Cerebellar cortex (tissue), 1 donor: ENCODE measurements at regions not wholly inside any gene's neighbourhood (a gene's known extent, or its start where the extent isn't known, plus 50 kb on each side); places are given as distances from the start of the nearest gene placed in this dataset.
"Not testable (repeated sequence)": the region's sequence is repeated elsewhere in the genome, so short reads cannot be mapped to it uniquely, and the experiment has no call there.

Experiments used
- DNase-seq: peaks from one replicate; pipeline ENCODE4 v3.0.0-alpha.2; 2015; ENCODE audit warnings: low spot score

DNA sequence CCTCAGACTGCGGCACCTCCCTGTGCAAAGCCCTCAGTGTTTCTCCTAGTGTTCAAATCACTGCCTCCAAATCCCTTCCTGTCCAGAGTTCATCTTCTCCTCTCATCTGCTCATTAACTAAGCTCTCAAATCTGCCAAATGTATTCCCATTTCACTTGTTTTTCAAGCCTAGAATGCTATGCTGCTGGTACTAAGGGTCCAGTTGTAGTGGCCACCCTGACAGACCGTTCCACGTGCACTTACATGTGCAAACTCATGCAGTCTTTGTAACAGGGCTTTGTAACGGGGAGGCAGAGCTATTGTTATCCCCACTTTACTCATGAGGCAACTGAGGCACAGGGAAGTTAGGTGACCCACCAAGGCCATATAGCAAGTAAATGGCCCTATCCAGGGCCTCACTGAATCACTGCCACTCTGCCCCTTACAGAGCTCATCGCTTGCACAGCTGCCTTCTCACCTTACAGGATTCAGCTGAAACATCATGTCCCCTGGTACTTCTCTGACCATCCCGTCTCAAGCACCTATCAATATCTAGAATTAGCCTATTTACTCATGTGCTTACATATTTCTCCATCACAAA, 153.0 kb upstream of the PDE1C start:
- no peak for DNase-seq

- DNase-seq, result no peak
Observed at GRCh38 chr7:32222251-32222900, 152.2 kb upstream of the PDE1C start.

DNA sequence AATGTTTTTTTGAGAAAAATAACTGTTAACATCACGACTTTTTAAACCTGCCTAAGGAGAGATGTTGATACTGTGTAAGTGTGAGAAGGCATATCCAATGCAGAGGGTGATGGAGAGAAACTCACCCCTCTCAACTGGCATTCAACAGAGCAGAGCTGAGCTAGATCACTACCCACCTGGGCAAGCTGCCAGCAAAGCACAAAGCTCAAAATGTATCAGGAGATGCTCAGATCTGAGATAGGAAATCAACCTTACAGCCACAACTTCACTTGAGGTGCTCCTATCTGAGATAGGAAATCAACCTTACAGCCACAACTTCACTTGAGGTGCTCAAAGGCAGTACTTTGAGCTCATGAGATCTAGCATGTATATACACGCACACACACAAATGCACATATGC, 151.5 kb upstream of the PDE1C start:
- DNase-seq, result no peak

- no peak for DNase-seq
Observed at GRCh38 chr7:32221056-32221455, 150.8 kb upstream of the PDE1C start.

DNA sequence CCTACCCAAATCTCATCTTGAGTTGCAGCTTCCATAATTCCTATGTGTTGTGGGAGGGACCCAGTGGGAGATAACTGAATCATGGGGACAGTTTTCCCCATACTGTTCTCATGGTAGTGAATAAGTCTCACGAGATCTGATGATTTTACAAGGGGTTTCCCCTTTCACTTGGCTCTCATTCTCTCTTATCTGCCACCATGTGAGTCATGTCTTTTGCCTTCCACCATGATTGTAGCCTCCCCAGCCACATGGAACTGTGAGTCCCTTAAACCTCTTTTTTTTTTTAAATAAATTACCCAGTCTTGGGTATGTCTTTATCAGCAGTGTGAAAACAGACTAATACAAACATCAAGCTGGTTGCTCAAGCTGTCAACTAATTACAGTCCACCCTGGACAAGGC, 149.6 kb upstream of the PDE1C start:
- not testable (repeated sequence) for DNase-seq

DNA sequence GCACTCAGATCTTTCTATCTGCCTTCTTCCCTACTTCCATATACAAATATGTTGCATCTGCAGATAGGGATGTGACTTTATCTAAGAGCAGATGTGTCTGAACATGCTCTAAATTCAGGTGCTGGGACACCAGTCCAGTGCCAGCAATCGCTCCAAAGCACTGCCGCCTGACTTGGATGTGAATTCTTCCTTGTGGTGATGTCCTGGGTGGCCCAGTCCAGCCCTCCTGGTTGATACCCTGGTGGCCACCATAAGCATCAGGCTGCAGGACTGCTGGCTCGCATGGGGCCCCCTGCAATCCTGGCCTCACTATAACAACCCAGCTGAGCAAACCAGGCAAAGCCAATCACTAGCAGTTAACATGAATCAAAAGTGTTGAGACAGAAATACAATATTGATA, 149.2 kb upstream of the PDE1C start:
- DNase-seq, result no peak

- DNase-seq, result peak; percentile 2
Observed at GRCh38 chr7:32218741-32219288, 148.6 kb upstream of the PDE1C start.

- no peak for DNase-seq
Observed at GRCh38 chr7:32218154-32218467, 147.9 kb upstream of the PDE1C start.

GRCh38 chr7:32217341-32218153, 147.3 kb upstream of the PDE1C start:
- no peak for DNase-seq

GRCh38 chr7:32216759-32217158, 146.6 kb upstream of the PDE1C start:
- no peak for DNase-seq

DNA sequence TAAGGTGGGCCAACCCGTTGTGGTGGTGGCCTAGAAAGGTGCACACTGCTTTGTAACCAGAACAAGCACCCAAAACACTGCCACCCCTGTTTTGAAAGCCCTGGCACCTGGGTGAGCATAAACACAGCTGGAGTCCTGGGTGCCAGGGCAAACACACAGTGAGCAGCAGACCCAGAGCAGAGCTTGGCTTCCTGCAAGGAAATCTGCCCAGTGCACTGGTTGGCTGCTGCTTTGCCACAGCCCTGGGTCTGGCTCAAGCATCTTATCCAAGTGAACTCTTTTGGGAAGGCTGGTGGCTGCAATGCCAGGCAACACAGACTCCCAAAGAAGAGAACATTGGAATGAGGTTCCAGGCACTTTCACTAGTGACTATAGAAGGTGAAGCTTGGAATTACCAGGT, 145.5 kb upstream of the PDE1C start:
- DNase-seq, result no peak

DNA sequence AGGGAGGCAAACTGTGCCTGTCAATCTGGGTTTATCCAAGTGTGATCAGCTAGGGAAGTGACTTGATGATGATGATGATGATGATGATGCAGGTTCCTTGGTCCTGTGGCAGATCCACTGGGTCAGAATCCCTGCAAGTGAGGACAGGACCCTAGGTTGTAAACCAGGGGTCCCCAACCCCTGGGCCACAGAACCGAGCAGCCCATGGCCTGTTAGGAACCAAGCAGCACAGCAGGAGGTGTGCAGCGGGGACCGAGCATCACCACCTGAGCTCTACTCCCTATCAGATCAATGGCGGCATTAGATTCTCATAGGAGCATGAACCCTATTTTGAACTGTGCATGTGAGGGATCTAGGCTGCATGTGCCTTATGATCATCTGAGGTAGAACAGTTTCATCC, 144.7 kb upstream of the PDE1C start:
- no peak for DNase-seq

- DNase-seq, result no peak
Observed at GRCh38 chr7:32212321-32212720, 142.1 kb upstream of the PDE1C start.

DNA sequence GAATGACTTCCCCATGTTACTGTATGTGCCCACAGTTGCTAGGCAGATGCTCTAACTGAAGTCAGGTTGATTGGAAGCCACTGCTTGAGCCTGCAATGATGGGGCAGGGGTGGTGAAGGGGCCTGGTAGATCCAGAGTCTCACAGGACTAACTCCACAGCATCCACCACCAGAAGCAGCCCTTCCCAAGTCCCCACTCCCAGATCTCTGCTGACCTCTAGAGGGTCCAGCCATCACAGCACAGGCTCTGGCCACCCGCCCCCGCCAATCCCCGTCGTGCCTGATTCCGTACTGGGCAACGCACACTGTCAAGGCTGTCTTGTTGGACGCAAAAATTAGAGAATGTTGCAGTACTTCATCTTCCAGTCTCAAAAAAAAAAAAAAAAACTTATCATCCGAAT, 136.8 kb upstream of the PDE1C start:
- peak; percentile 16 for DNase-seq

DNA sequence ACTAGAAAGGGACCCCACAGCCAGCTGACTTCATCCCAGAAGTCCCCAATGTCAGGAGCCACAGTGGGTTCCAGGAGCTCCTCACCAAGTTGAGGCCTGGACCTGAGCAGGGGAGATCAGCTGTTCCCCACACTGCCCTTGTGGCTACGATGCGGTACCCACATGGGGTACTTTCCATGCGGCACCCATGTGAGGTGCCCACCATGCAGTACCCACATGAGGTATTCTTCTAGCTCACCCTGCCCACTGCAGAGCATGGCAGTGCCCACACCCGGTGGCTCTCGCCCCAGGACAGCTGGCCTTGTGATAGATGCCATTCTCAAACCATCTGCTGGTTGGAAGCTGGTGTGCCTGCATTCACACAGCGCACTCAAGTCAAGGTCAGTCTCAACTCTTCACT, 136.3 kb upstream of the PDE1C start:
- no peak for DNase-seq

DNA sequence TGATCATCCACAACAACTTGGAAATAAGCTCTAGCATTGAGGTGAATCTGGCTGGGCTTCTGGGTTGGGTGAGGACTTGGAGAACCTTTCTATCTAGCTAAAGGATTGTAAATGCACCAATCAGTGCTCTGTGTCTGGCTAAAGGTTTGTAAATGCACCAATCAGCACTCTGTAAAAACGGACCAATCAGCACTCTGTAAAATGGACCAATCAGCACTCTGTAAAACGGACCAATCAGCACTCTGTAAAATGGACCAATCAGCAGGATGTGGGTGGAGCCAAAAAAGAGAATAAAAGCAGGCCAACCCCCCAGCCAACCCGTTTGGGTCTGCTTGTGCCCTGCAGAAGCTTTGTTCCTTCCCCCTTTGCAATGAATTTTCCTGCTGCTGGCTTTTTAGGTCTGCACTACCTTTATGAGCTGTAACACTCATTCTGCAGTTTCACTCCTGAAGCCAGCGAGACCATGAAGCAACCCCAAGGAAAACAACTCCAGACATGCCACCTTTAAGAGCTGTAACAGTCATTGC, 135.2 kb upstream of the PDE1C start:
- not testable (repeated sequence) for DNase-seq

DNA sequence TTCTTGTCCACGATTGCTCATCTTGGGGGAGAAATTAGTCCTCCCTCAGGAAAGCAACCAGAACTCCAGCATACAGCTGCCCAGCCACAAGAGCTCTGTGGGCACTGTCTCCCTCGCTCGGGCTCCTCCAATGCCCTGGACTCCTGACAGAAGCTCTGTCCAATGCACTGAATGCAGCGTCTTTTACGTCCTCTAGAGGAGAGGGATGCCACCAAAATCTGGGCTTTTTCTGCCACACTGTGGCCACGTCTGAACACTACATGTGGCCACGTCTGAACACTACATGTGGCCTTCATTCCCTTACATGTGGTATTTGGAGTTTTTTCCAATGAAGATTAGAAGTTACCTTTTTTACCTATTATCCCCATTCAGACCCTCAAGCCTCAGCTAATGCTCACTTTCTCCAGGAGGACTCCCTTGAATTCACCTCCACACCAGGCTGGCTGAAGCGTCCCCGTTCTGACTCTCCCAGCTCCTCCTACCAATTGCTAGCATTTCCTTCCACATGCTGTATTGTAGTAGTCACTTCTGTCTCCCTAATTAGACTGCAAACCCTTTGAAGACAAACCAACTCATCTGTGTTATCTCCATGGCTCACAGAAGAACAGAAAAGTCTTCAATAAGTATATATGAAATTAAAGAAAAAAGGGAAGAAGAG, 134.3 kb upstream of the PDE1C start:
- peak; percentile 89 for DNase-seq

- no peak for DNase-seq
Observed at GRCh38 chr7:32200646-32201045, 130.4 kb upstream of the PDE1C start.

DNA sequence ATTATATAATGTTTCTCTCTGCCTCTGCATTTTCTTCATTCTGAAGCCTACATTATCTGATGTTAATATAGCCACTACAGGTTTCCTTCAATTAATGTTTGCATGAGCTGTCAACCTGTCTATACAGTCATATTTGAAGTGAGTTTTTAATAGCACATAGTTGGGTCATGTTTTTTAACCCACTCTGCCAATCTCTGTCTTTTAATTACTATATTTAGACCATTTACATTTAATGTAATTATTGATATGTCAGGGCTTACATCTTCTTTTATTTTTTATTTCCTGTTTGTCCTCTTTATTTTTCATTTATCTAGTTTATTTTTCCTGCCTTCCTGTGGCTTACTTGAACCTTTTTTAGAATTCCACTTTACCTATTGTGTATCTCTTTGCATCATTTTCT, 124.3 kb upstream of the PDE1C start:
- no peak for DNase-seq

DNA sequence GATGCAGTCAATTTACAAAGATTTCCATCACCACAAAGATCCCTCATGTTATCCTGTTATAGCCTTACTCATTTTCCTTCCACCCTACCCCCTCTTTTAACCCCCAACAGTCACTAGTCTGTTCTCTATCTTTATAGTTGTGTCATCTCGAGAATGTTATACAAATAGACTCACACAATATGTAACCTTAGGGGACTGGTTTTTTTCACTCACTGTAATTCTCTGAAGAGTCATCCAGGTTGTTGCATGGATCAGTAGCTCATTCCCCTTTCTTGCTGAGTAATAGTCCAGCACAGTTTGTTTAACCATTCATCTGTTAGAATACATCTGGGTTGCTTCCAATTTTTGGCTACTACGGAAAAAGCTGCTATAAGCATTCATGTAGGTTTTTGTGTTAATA, 121.1 kb upstream of the PDE1C start:
- no peak for DNase-seq

DNA sequence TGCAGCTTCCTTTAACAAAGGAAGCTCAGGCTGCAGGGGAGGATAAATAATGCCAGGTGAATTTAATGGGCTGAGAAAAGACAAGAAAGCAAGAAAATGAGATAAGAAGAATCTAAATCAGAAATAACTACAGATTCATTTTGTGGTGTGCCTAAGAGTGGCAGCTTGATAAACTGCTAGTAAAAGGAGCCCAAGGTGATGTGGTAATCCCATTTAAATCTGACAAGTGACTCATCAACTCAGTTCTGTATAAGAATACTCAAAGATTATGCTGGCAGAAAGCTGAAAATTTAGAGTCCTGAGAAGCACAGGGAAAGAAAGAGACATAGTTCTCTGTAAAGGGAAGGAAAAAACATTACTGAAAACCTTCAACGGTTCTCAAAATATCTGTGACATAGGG, 109.4 kb upstream of the PDE1C start:
- no peak for DNase-seq

DNA sequence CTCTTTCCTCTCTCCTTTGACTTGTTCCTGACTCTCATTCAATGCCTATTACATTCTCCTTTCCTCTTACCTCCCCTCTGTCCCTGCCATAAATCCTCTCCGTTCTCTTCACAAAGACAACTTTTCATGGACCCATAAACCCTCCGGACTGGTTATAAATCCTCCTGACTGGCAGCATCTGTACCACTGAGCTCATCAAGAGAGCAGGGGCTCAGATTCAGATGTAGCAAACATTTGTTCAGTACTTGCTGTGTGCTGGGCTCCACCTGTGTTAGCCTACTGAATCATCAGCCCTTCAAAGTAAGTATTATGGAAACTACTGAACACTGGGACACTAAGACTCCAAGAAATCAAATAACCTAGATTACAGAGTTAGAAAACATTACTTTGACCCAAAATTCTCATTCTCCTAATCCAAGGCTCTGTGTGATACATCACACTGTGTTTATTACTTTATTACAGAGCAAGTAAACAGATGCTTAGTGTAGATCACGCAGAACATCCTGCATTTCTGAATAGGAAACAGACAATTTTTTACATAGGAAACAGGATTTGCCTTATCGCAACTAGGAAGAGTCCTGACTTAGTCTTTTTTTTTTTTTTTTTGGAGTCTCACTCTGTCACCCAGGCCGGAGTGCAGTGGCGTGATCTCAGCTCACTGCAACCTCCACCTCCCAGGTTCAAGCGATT, 108.6 kb upstream of the PDE1C start:
- DNase-seq, result no peak
